ENCODE measurements at regions not wholly inside any gene's neighbourhood (a gene's known extent, or its start where the extent isn't known, plus 50 kb on each side); places are given as distances from the start of the nearest gene placed in this dataset.

- no peak for TF ChIP-seq EZH2 (IDR thresholded peaks at IDR 0.05; ENCODE audit: insufficient read depth, poor library complexity, severe bottlenecking)
- TF ChIP-seq EZH2phosphoT487 (IDR thresholded peaks at IDR 0.05; ENCODE audit: insufficient read depth, low read depth) = no peak
These were observed 248.8 kb upstream of the USP24 start for GRCh38 chr1:55463814-55464475.
